Activated T-cell treated with anti-CD3 and anti-CD28 coated beads for 1 hour (primary cell): ENCODE measurements at regions not wholly inside any gene's neighbourhood (a gene's known extent, or its start where the extent isn't known, plus 50 kb on each side); places are given as distances from the start of the nearest gene placed in this dataset.

Experiments
- DNase-seq: peaks from one replicate; pipeline ENCODE4 v3.0.0-alpha.2; 2020; ENCODE audit warnings: low read depth

GRCh38 chr14:98119739-98120138, 1152.3 kb downstream of the BCL11B start:
- DNase-seq, result no peak

GRCh38 chr14:98120831-98121464, 1151.0 kb downstream of the BCL11B start:
- no peak for DNase-seq

GRCh38 chr14:98122527-98122926, 1149.5 kb downstream of the BCL11B start:
- DNase-seq, result no peak

GRCh38 chr14:98130691-98131090, 1141.3 kb downstream of the BCL11B start:
- no peak for DNase-seq

GRCh38 chr14:98131406-98131805, 1140.6 kb downstream of the BCL11B start:
- DNase-seq, result no peak

- no peak for DNase-seq
Observed at GRCh38 chr14:98133806-98134205, 1138.2 kb downstream of the BCL11B start.

- DNase-seq, result no peak
Observed at GRCh38 chr14:98136012-98136789, 1135.8 kb downstream of the BCL11B start.

GRCh38 chr14:98137131-98138025, 1134.6 kb downstream of the BCL11B start:
- no peak for DNase-seq

- peak; percentile 47 for DNase-seq
Observed at GRCh38 chr14:98138666-98139065, 1133.3 kb downstream of the BCL11B start.

- no peak for DNase-seq
Observed at GRCh38 chr14:98140862-98141530, 1131.0 kb downstream of the BCL11B start.

- DNase-seq, result no peak
Observed at GRCh38 chr14:98143566-98143965, 1128.4 kb downstream of the BCL11B start.

GRCh38 chr14:98144964-98145363, 1127.0 kb downstream of the BCL11B start:
- DNase-seq, result no peak

GRCh38 chr14:98146416-98146815, 1125.6 kb downstream of the BCL11B start:
- DNase-seq, result no peak

- DNase-seq, result no peak
Observed at GRCh38 chr14:98154254-98154653, 1117.7 kb downstream of the BCL11B start.

GRCh38 chr14:98156411-98156810, 1115.6 kb downstream of the BCL11B start:
- no peak for DNase-seq

GRCh38 chr14:98160901-98161300, 1111.1 kb downstream of the BCL11B start:
- no peak for DNase-seq

GRCh38 chr14:98161356-98161755, 1110.6 kb downstream of the BCL11B start:
- no peak for DNase-seq

- no peak for DNase-seq
Observed at GRCh38 chr14:98162856-98163805, 1108.9 kb downstream of the BCL11B start.

GRCh38 chr14:98163873-98164272, 1108.1 kb downstream of the BCL11B start:
- no peak for DNase-seq

GRCh38 chr14:98165976-98166375, 1106.0 kb downstream of the BCL11B start:
- no peak for DNase-seq

- no peak for DNase-seq
Observed at GRCh38 chr14:98167275-98167674, 1104.7 kb downstream of the BCL11B start.
